ENCODE measurements at regions not wholly inside any gene's neighbourhood (a gene's known extent, or its start where the extent isn't known, plus 50 kb on each side); places are given as distances from the start of the nearest gene placed in this dataset.

DNA sequence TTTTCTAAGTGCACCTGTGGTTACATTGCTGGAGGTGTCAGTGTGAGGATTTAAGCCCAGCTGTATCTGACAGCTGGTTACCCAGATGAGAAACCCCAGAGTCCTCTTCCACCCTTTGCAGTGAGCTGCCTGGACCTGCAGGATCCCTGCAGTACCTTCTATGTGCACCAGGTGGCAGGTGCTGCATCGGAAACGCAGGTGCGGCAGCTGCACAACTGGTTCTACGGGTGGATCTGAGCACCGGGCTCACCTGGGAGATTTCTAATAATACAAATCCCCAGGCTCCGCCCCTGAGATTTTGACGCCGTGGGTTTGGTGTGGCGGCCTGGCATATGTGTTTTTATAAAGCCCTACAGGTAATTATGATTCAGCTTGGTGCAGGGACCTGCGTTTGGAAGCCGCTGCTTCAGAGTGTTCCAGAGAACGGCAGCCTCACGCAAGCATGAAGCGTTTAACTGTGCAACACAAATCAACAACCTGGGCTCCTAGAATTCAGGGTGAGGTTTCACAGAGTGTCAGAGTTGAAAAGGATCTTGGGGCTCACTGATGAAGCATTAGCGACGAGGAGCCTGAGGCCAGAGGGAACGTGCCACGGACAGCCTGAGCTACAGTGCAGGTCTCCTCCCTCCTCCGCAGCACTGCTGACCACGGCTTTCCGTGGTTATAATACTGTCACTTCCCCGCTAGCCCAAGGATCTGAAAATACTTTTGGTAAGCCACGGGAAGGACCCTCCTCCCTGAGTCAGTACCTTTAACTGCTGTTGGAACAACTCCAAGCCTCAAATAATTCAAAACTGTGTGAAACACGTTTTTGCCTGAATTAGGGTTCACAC is 96.7 kb upstream of the TRABD2B start:
- TF ChIP-seq, protein P1, sequence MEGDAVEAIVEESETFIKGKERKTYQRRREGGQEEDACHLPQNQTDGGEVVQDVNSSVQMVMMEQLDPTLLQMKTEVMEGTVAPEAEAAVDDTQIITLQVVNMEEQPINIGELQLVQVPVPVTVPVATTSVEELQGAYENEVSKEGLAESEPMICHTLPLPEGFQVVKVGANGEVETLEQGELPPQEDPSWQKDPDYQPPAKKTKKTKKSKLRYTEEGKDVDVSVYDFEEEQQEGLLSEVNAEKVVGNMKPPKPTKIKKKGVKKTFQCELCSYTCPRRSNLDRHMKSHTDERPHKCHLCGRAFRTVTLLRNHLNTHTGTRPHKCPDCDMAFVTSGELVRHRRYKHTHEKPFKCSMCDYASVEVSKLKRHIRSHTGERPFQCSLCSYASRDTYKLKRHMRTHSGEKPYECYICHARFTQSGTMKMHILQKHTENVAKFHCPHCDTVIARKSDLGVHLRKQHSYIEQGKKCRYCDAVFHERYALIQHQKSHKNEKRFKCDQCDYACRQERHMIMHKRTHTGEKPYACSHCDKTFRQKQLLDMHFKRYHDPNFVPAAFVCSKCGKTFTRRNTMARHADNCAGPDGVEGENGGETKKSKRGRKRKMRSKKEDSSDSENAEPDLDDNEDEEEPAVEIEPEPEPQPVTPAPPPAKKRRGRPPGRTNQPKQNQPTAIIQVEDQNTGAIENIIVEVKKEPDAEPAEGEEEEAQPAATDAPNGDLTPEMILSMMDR (IDR thresholded peaks at IDR 0.05), result peak; percentile 42 to 66 (median 60)
- no peak for TF ChIP-seq POLR2A (IDR thresholded peaks at IDR 0.05)
